CD14-positive monocyte (primary cell): ENCODE measurements at regions not wholly inside any gene's neighbourhood (a gene's known extent, or its start where the extent isn't known, plus 50 kb on each side); places are given as distances from the start of the nearest gene placed in this dataset.
A peak's percentile ranks its signal among the peaks of the same experiment; 100 is the strongest.

Experiments
- DNase-seq, 3 donors: peaks; one replicate each; pipeline ENCODE4 v3.0.0-alpha.2; 2011 to 2022
- H2AFZ ChIP-seq: 2 replicates; pipeline ENCODE4 v1.6.0; 2012; ENCODE audit warnings: mild to moderate bottlenecking, low read depth, low read length, inconsistent platforms; ENCODE audit not compliant: insufficient read depth, poor library complexity, severe bottlenecking
- H3K27ac ChIP-seq, 2 donors: 1 replicate in 1 of 2; 2 replicates in 1 of 2; pipeline ENCODE4 v1.5.1; 2012 to 2013; ENCODE audit warnings: low read length in 2 of 2, control low read depth in 1 of 2, inconsistent platforms in 1 of 2, low read depth in 1 of 2, mild to moderate bottlenecking in 1 of 2
- H3K27me3 ChIP-seq, 2 donors: one replicate each; pipeline versions ENCODE4 v1.6.0 to v1.6.1; 2011 to 2013; ENCODE audit warnings: low read length in 2 of 2; ENCODE audit not compliant: control insufficient read depth in 2 of 2, insufficient read depth in 2 of 2
- H3K36me3 ChIP-seq, 2 donors: replicated peaks in 1 of 2; 1 replicate in 1 of 2; 2 replicates in 1 of 2; pipeline versions ENCODE4 v1.5.1 to v1.6.1; 2012 to 2013; ENCODE audit warnings: low read length in 2 of 2, control low read depth in 1 of 2, inconsistent platforms in 1 of 2, mild to moderate bottlenecking in 1 of 2; ENCODE audit not compliant: insufficient read depth in 2 of 2, control insufficient read depth in 1 of 2
- H3K4me1 ChIP-seq, 2 donors: 1 replicate in 1 of 2; 2 replicates in 1 of 2; pipeline versions ENCODE4 v1.5.1 to v1.6.1; 2012 to 2013; ENCODE audit warnings: low read length in 2 of 2, control low read depth in 1 of 2, inconsistent platforms in 1 of 2, mild to moderate bottlenecking in 1 of 2, moderate library complexity in 1 of 2; ENCODE audit not compliant: insufficient read depth in 2 of 2, control insufficient read depth in 1 of 2
- H3K4me2 ChIP-seq: replicated peaks from 2 replicates; pipeline ENCODE3; 2012; ENCODE audit warnings: low read length, moderate library complexity, mild to moderate bottlenecking; ENCODE audit not compliant: poor library complexity, severe bottlenecking; ENCODE audit errors: extremely low read depth
- H3K4me3 ChIP-seq, 3 experiments: fragments of 200-600 bp in 1 of 3; sonication (generic) in 1 of 3; replicated peaks in 1 of 3; 1 replicate in 2 of 3; 2 replicates in 1 of 3; pipeline ENCODE4 v1.5.1; 2011 to 2013; ENCODE audit warnings: low read length in 3 of 3, mild to moderate bottlenecking in 3 of 3, control low read depth in 2 of 3, low read depth in 2 of 3, inconsistent platforms in 1 of 3, moderate library complexity in 1 of 3
- H3K79me2 ChIP-seq: 2 replicates; pipeline ENCODE4 v1.6.0; 2012; ENCODE audit warnings: mild to moderate bottlenecking, control low read depth, inconsistent platforms, low read length, moderate library complexity; ENCODE audit not compliant: insufficient read depth
- H3K9ac ChIP-seq: 2 replicates; pipeline ENCODE4 v1.6.0; 2017; ENCODE audit warnings: low read length, mild to moderate bottlenecking; ENCODE audit not compliant: insufficient read depth, poor library complexity, severe bottlenecking
- H3K9me3 ChIP-seq, 2 donors: replicated peaks in 1 of 2; 1 replicate in 1 of 2; 2 replicates in 1 of 2; pipeline versions ENCODE4 v1.5.1 to v1.6.1; 2012 to 2013; ENCODE audit warnings: low read length in 2 of 2, control low read depth in 1 of 2; ENCODE audit not compliant: control insufficient read depth in 1 of 2, insufficient read depth in 1 of 2
- H4K20me1 ChIP-seq: 2 replicates; pipeline ENCODE4 v1.6.0; 2012; ENCODE audit warnings: mild to moderate bottlenecking, low read length, control low read depth, moderate library complexity; ENCODE audit not compliant: insufficient read depth
- H3K27ac Mint-ChIP-seq, 7 donors: one replicate each; pipeline ENCODE4 v1.8.0; 2020; ENCODE audit warnings: mild to moderate bottlenecking in 7 of 7, mixed read lengths in 7 of 7, moderate library complexity in 6 of 7, inconsistent platforms in 2 of 7
- H3K27me3 Mint-ChIP-seq, 3 donors: one replicate each; pipeline ENCODE4 v1.8.0; 2021 to 2022; ENCODE audit warnings: low read depth in 3 of 3, mild to moderate bottlenecking in 3 of 3, mixed read lengths in 3 of 3, moderate library complexity in 3 of 3, inconsistent platforms in 1 of 3
- H3K36me3 Mint-ChIP-seq, 2 donors: one replicate each; pipeline ENCODE4 v1.8.0; 2020; ENCODE audit warnings: mixed read lengths in 2 of 2, inconsistent platforms in 1 of 2, mild to moderate bottlenecking in 1 of 2
- H3K4me1 Mint-ChIP-seq: one replicate; pipeline ENCODE4 v1.8.0; 2020; ENCODE audit warnings: mild to moderate bottlenecking, mixed read lengths
- H3K4me3 Mint-ChIP-seq, 2 donors: one replicate each; pipeline ENCODE4 v1.8.0; 2020; ENCODE audit warnings: mild to moderate bottlenecking in 2 of 2, mixed read lengths in 2 of 2, moderate library complexity in 1 of 2
- H3K9me3 Mint-ChIP-seq, 7 donors: one replicate each; pipeline ENCODE4 v1.8.0; 2020 to 2022; ENCODE audit warnings: mixed read lengths in 7 of 7, mild to moderate bottlenecking in 6 of 7, moderate library complexity in 6 of 7, inconsistent platforms in 2 of 7
- CTCF ChIP-seq: fragments of 200-600 bp; IDR thresholded peaks from one replicate; pipeline ENCODE4 v1.8.0; 2022; ENCODE audit warnings: antibody characterized with exemption, mild to moderate bottlenecking
- WGBS: methylation state at CpG from one replicate; pipeline ENCODE4 v1.1.5; 2013; ENCODE audit warnings: missing lambda C conversion rate; ENCODE audit not compliant: insufficient coverage; 5-methylcytosine and 5-hydroxymethylcytosine counted together
- intact Hi-C, 2 donors: fragments of 100-400 bp; cut with micrococcal nuclease; formaldehyde crosslinking; loops; one replicate each; pipeline versions ENCODE4 v1.15.0 to v1.15.1; 2023

GRCh38 chr20:62586799-62587198 lies 55.5 kb upstream of the SLCO4A1 start:
- 90% methylated on average over 8 of the region's 8 CpGs for WGBS
- Mint-ChIP-seq H3K4me1 (peaks cover 10% of the 10 kb centered on the region), H3K9me3 (peaks cover 0 to 2% (median 0%) of the 10 kb centered on the region in 7 donors), H3K4me3 (peak overlapping the region in 1 of 2 donors; percentile 63), H3K27me3 (peaks cover 31 to 50% (median 38%) of the 10 kb centered on the region in 3 donors), H3K36me3 (no peaks in the 10 kb centered on the region), H3K27ac (peak overlapping the region in 1 of 7 donors; percentile 50)
- Histone ChIP-seq H4K20me1 (no peaks in the 10 kb centered on the region), H3K4me2 (no peak overlapping the region), H3K36me3 (no peaks in the 10 kb centered on the region), H3K9me3 (no peaks in the 10 kb centered on the region), H3K4me1 (peaks cover 6 to 10% of the 10 kb centered on the region in 2 donors), H3K4me3 (no peak overlapping the region), H3K27ac (no peak overlapping the region), H2AFZ (no peak overlapping the region), H3K9ac (no peak overlapping the region), H3K79me2 (no peaks in the 10 kb centered on the region), H3K27me3 (peaks cover 2 to 22% of the 10 kb centered on the region in 2 donors)
- intact Hi-C loops: no loop called here
- TF ChIP-seq CTCF: no peak
- DNase-seq: no peak

- 27% methylated on average over 19 of the region's 20 CpGs for WGBS
- H3K36me3 ChIP-seq: no peaks in the 10 kb centered on the region
- no peak overlapping the region for H3K4me3 ChIP-seq
- no peak for TF ChIP-seq CTCF
- peaks cover 6 to 10% of the 10 kb centered on the region in 2 donors for H3K4me1 ChIP-seq
- H3K27ac ChIP-seq: no peak overlapping the region
- peak; percentile 51 to 74 (median 54) for DNase-seq
- Mint-ChIP-seq H3K27ac (peak overlapping the region in 2 of 7 donors; percentile 15 to 18), H3K36me3 (no peaks in the 10 kb centered on the region), H3K27me3 (peaks cover 29 to 42% (median 31%) of the 10 kb centered on the region in 3 donors), H3K4me1 (peaks cover 8% of the 10 kb centered on the region), H3K9me3 (peaks cover 0 to 3% (median 0%) of the 10 kb centered on the region in 7 donors), H3K4me3 (peak overlapping the region in 1 of 2 donors; percentile 46)
- no peaks in the 10 kb centered on the region for H3K9me3 ChIP-seq
- peaks cover 0 to 13% of the 10 kb centered on the region in 2 donors for H3K27me3 ChIP-seq
- H4K20me1 ChIP-seq: no peaks in the 10 kb centered on the region
- H3K79me2 ChIP-seq: no peaks in the 10 kb centered on the region
- intact Hi-C loops: no loop called here
- H3K4me2 ChIP-seq: peak overlapping the region; percentile 36
- no peak overlapping the region for H2AFZ ChIP-seq
- peak overlapping the region; percentile 8 for H3K9ac ChIP-seq
These were observed 54.4 kb upstream of the SLCO4A1 start for GRCh38 chr20:62587757-62588402.
